SK-N-SH (cell line): ENCODE measurements at regions not wholly inside any gene's neighbourhood (a gene's known extent, or its start where the extent isn't known, plus 50 kb on each side); places are given as distances from the start of the nearest gene placed in this dataset.

Source experiments
- ELF1 ChIP-seq: IDR thresholded peaks from 2 replicates; pipeline ENCODE4 v1.4.0; 2012
- EP300 ChIP-seq, 2 experiments: IDR thresholded peaks; 2 replicates each; pipeline versions ENCODE4 v1.4.0 to v1.6.1; 2012; ENCODE audit warnings: borderline replicate concordance in 1 of 2, low read depth in 1 of 2, low read length in 1 of 2
- EZH2phosphoT487 ChIP-seq: fragments of 200-600 bp; sonication (generic); IDR thresholded peaks from 2 replicates; pipeline ENCODE4 v1.6.1; 2017; ENCODE audit warnings: low read depth, mixed run types, mild to moderate bottlenecking, antibody characterized with exemption, moderate library complexity, borderline replicate concordance
- FOSL2 ChIP-seq: IDR thresholded peaks from 2 replicates; pipeline ENCODE4 v1.4.0; 2012; ENCODE audit warnings: low read depth, mild to moderate bottlenecking, moderate library complexity, borderline replicate concordance
- GATA2 ChIP-seq: sonication (generic); formaldehyde crosslinking; IDR thresholded peaks from 2 replicates; pipeline ENCODE4 v1.5.0; 2020; ENCODE audit warnings: mild to moderate bottlenecking, missing genetic modification reagents
- POLR2AphosphoS5 ChIP-seq: IDR thresholded peaks from 2 replicates; pipeline ENCODE4 v1.6.1; 2012; ENCODE audit warnings: low read depth, low read length
- RAD21 ChIP-seq: IDR thresholded peaks from 2 replicates; pipeline ENCODE4 v1.6.1; 2012; ENCODE audit warnings: mild to moderate bottlenecking, low read length
- SMC3 ChIP-seq: IDR thresholded peaks from 2 replicates; pipeline ENCODE4 v1.6.1; 2012; ENCODE audit warnings: low read depth, low read length, improper control_type of control experiment
- TAF1 ChIP-seq: IDR thresholded peaks from 2 replicates; pipeline ENCODE4 v1.6.1; 2012; ENCODE audit warnings: low read depth, mild to moderate bottlenecking, low read length, moderate library complexity, borderline replicate concordance
- TF ChIP-seq, protein P1 (sequence below): fragments of 200-600 bp; sonication (generic); IDR thresholded peaks from 2 replicates; pipeline ENCODE4 v1.6.1; 2017; ENCODE audit warnings: antibody characterized with exemption, mild to moderate bottlenecking, moderate library complexity
- TF ChIP-seq, protein P2 (sequence below): fragments of 150-350 bp; IDR thresholded peaks from 2 replicates; pipeline ENCODE4 v1.6.1; 2016; ENCODE audit warnings: mild to moderate bottlenecking, low read depth, low read length
- TF ChIP-seq, protein P3 (sequence below): IDR thresholded peaks from 2 replicates; pipeline ENCODE4 v1.4.0; 2012; ENCODE audit warnings: low read depth, borderline replicate concordance
- TF ChIP-seq, protein P4 (sequence below): fragments of 150-350 bp; IDR thresholded peaks from 2 replicates; pipeline ENCODE4 v1.6.1; 2017; ENCODE audit warnings: antibody characterized with exemption, low read length, low read depth, borderline replicate concordance

DNA sequence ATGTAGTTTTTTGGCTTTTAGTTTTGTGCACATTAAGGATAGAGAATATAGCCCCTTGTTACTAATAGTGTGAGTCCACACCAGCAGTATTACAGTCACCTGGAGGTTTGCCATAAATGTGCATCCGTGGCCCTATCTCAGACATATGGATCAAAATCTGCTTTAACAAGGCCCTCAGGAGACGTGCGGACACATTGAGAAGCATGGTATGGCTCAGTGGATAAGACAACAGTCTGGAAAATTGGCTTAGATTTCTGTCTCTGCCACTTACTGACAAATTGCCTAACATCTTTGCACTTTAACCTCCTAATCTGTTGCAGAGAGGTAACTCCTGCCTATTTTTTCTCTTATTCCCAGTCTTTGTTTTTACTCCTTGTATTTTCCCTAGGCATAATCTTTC, 307.2 kb upstream of the DLGAP1 start:
- TF ChIP-seq TAF1 (no peak), FOSL2 (no peak), POLR2AphosphoS5 (no peak), EZH2phosphoT487 (no peak), RAD21 (no peak), ELF1 (no peak), GATA2 (CRISPR knock-in tag) (no peak), SMC3 (no peak), EP300 (IDR thresholded peaks at IDR 0.05; ENCODE audit: borderline replicate concordance in 1 of 2, low read depth in 1 of 2, low read length in 1 of 2) (no peak)
- TF ChIP-seq, protein P1, sequence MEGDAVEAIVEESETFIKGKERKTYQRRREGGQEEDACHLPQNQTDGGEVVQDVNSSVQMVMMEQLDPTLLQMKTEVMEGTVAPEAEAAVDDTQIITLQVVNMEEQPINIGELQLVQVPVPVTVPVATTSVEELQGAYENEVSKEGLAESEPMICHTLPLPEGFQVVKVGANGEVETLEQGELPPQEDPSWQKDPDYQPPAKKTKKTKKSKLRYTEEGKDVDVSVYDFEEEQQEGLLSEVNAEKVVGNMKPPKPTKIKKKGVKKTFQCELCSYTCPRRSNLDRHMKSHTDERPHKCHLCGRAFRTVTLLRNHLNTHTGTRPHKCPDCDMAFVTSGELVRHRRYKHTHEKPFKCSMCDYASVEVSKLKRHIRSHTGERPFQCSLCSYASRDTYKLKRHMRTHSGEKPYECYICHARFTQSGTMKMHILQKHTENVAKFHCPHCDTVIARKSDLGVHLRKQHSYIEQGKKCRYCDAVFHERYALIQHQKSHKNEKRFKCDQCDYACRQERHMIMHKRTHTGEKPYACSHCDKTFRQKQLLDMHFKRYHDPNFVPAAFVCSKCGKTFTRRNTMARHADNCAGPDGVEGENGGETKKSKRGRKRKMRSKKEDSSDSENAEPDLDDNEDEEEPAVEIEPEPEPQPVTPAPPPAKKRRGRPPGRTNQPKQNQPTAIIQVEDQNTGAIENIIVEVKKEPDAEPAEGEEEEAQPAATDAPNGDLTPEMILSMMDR = no peak
- TF ChIP-seq, protein P2, sequence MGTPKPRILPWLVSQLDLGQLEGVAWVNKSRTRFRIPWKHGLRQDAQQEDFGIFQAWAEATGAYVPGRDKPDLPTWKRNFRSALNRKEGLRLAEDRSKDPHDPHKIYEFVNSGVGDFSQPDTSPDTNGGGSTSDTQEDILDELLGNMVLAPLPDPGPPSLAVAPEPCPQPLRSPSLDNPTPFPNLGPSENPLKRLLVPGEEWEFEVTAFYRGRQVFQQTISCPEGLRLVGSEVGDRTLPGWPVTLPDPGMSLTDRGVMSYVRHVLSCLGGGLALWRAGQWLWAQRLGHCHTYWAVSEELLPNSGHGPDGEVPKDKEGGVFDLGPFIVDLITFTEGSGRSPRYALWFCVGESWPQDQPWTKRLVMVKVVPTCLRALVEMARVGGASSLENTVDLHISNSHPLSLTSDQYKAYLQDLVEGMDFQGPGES = no peak
- TF ChIP-seq, protein P3, sequence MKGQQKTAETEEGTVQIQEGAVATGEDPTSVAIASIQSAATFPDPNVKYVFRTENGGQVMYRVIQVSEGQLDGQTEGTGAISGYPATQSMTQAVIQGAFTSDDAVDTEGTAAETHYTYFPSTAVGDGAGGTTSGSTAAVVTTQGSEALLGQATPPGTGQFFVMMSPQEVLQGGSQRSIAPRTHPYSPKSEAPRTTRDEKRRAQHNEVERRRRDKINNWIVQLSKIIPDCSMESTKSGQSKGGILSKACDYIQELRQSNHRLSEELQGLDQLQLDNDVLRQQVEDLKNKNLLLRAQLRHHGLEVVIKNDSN = no peak
- TF ChIP-seq, protein P4, sequence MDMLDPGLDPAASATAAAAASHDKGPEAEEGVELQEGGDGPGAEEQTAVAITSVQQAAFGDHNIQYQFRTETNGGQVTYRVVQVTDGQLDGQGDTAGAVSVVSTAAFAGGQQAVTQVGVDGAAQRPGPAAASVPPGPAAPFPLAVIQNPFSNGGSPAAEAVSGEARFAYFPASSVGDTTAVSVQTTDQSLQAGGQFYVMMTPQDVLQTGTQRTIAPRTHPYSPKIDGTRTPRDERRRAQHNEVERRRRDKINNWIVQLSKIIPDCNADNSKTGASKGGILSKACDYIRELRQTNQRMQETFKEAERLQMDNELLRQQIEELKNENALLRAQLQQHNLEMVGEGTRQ = no peak
